ENCODE measurements at regions not wholly inside any gene's neighbourhood (a gene's known extent, or its start where the extent isn't known, plus 50 kb on each side); places are given as distances from the start of the nearest gene placed in this dataset.

GRCh38 chr17:77725846-77726245, 232.7 kb upstream of the TNRC6C start:
- Histone ChIP-seq H3K9me3 (ENCODE audit: control extremely low read depth in 1 of 5, control insufficient read depth in 4 of 5, insufficient read depth in 2 of 5, low read depth in 1 of 5, low read length in 4 of 5) (peaks cover 0 to 5% (median 0%) of the 10 kb centered on the region in 5 experiments), H3K4me3 (ENCODE audit: control insufficient read depth in 1 of 7, extremely low read depth in 1 of 7, insufficient read depth in 4 of 7, low read depth in 2 of 7, low read length in 6 of 7) (no peak overlapping the region), H3K36me3 (ENCODE audit: control insufficient read depth in 4 of 4, insufficient read depth in 4 of 4, low read length in 3 of 4) (no peaks in the 10 kb centered on the region), H3K4me1 (ENCODE audit: control extremely low read depth in 1 of 4, control insufficient read depth in 4 of 4, insufficient read depth in 4 of 4, low read length in 3 of 4) (peaks cover 0 to 2% (median 0%) of the 10 kb centered on the region in 4 experiments), H3K27me3 (replicated peaks in 2 of 5; ENCODE audit: control insufficient read depth in 4 of 5, insufficient read depth in 5 of 5, low read length in 4 of 5) (no peaks in the 10 kb centered on the region), H3K27ac (ENCODE audit: insufficient read depth in 1 of 2, low read depth in 1 of 2, low read length in 2 of 2, poor library complexity in 1 of 2, severe bottlenecking in 2 of 2) (no peak overlapping the region)
- POLR2A ChIA-PET = interaction anchor here (0.8 kb wide), 1 partner anchor 16 kb away, joined by 4 read pairs; no protein-coding TSS in a partner anchor
- CTCF ChIA-PET = interaction anchor here (0.7 kb wide), 1 partner anchor 9 kb away, joined by 4 read pairs; no protein-coding TSS in a partner anchor
- DNase-seq = no peak
- 100% methylated on average over 5 of the region's 5 CpGs for WGBS (ENCODE audit: insufficient coverage)

- Histone ChIP-seq H3K4me1 (ENCODE audit: control extremely low read depth in 1 of 4, control insufficient read depth in 4 of 4, insufficient read depth in 4 of 4, low read length in 3 of 4) (peaks cover 0 to 2% (median 0%) of the 10 kb centered on the region in 4 experiments), H3K36me3 (ENCODE audit: control insufficient read depth in 4 of 4, insufficient read depth in 4 of 4, low read length in 3 of 4) (no peaks in the 10 kb centered on the region), H3K9me3 (ENCODE audit: control extremely low read depth in 1 of 5, control insufficient read depth in 4 of 5, insufficient read depth in 2 of 5, low read depth in 1 of 5, low read length in 4 of 5) (peaks cover 0 to 10% (median 0%) of the 10 kb centered on the region in 5 experiments), H3K4me3 (ENCODE audit: control insufficient read depth in 1 of 7, extremely low read depth in 1 of 7, insufficient read depth in 4 of 7, low read depth in 2 of 7, low read length in 6 of 7) (no peak overlapping the region), H3K27ac (ENCODE audit: insufficient read depth in 1 of 2, low read depth in 1 of 2, low read length in 2 of 2, poor library complexity in 1 of 2, severe bottlenecking in 2 of 2) (no peak overlapping the region), H3K27me3 (replicated peaks in 2 of 5; ENCODE audit: control insufficient read depth in 4 of 5, insufficient read depth in 5 of 5, low read length in 4 of 5) (no peaks in the 10 kb centered on the region)
- ChIA-PET CTCF (no interaction called here), POLR2A (interaction anchor here (0.6 to 0.8 kb wide), 2 partner anchors 16 to 744 kb away, joined by 4 read pairs; no protein-coding TSS in a partner anchor)
- WGBS (ENCODE audit: insufficient coverage) = 88% methylated on average over 3 of the region's 4 CpGs
- DNase-seq = no peak
Measured at GRCh38 chr17:77726549-77727006, 231.9 kb upstream of the TNRC6C start.

- Histone ChIP-seq H3K9me3 (ENCODE audit: control extremely low read depth in 1 of 5, control insufficient read depth in 4 of 5, insufficient read depth in 2 of 5, low read depth in 1 of 5, low read length in 4 of 5) (peaks cover 0 to 15% (median 0%) of the 10 kb centered on the region in 5 experiments), H3K36me3 (ENCODE audit: control insufficient read depth in 4 of 4, insufficient read depth in 4 of 4, low read length in 3 of 4) (no peaks in the 10 kb centered on the region), H3K4me1 (ENCODE audit: control extremely low read depth in 1 of 4, control insufficient read depth in 4 of 4, insufficient read depth in 4 of 4, low read length in 3 of 4) (peaks cover 0 to 2% (median 0%) of the 10 kb centered on the region in 4 experiments), H3K4me3 (ENCODE audit: control insufficient read depth in 1 of 7, extremely low read depth in 1 of 7, insufficient read depth in 4 of 7, low read depth in 2 of 7, low read length in 6 of 7) (no peak overlapping the region), H3K27ac (ENCODE audit: insufficient read depth in 1 of 2, low read depth in 1 of 2, low read length in 2 of 2, poor library complexity in 1 of 2, severe bottlenecking in 2 of 2) (no peak overlapping the region), H3K27me3 (replicated peaks in 2 of 5; ENCODE audit: control insufficient read depth in 4 of 5, insufficient read depth in 5 of 5, low read length in 4 of 5) (no peaks in the 10 kb centered on the region)
- POLR2A ChIA-PET = interaction anchor here (0.6 kb wide), 1 partner anchor 37 kb away, joined by 3 read pairs; no protein-coding TSS in a partner anchor
- CTCF ChIA-PET = no interaction called here
- 100% methylated on average over 3 of the region's 17 CpGs for WGBS (ENCODE audit: insufficient coverage)
- DNase-seq = no peak
Measured at GRCh38 chr17:77727037-77727615, 231.4 kb upstream of the TNRC6C start.

- H3K4me3 ChIP-seq (ENCODE audit: control insufficient read depth in 1 of 7, extremely low read depth in 1 of 7, insufficient read depth in 4 of 7, low read depth in 2 of 7, low read length in 6 of 7) = no peak overlapping the region
Measured at GRCh38 chr17:77728474-77728795, 230.1 kb upstream of the TNRC6C start.

GRCh38 chr17:77728871-77729270, 229.6 kb upstream of the TNRC6C start:
- no peak for DNase-seq
- Histone ChIP-seq H3K4me1 (ENCODE audit: control extremely low read depth in 1 of 4, control insufficient read depth in 4 of 4, insufficient read depth in 4 of 4, low read length in 3 of 4) (peaks cover 0 to 2% (median 0%) of the 10 kb centered on the region in 4 experiments), H3K27ac (ENCODE audit: insufficient read depth in 1 of 2, low read depth in 1 of 2, low read length in 2 of 2, poor library complexity in 1 of 2, severe bottlenecking in 2 of 2) (no peak overlapping the region), H3K36me3 (ENCODE audit: control insufficient read depth in 4 of 4, insufficient read depth in 4 of 4, low read length in 3 of 4) (no peaks in the 10 kb centered on the region), H3K4me3 (ENCODE audit: control insufficient read depth in 1 of 7, extremely low read depth in 1 of 7, insufficient read depth in 4 of 7, low read depth in 2 of 7, low read length in 6 of 7) (no peak overlapping the region), H3K9me3 (ENCODE audit: control extremely low read depth in 1 of 5, control insufficient read depth in 4 of 5, insufficient read depth in 2 of 5, low read depth in 1 of 5, low read length in 4 of 5) (peaks cover 0 to 26% (median 11%) of the 10 kb centered on the region in 5 experiments), H3K27me3 (replicated peaks in 2 of 5; ENCODE audit: control insufficient read depth in 4 of 5, insufficient read depth in 5 of 5, low read length in 4 of 5) (no peaks in the 10 kb centered on the region)
- ChIA-PET CTCF (no interaction called here), POLR2A (no interaction called here)
- 94% methylated on average over 6 of the region's 7 CpGs for WGBS (ENCODE audit: insufficient coverage)

More at GRCh38 chr17:77728474-77728795, 230.1 kb upstream of the TNRC6C start:
- H3K36me3 ChIP-seq (ENCODE audit: control insufficient read depth in 4 of 4, insufficient read depth in 4 of 4, low read length in 3 of 4) = no peaks in the 10 kb centered on the region
- no peak for DNase-seq
- peaks cover 0 to 22% (median 8%) of the 10 kb centered on the region in 5 experiments for H3K9me3 ChIP-seq (ENCODE audit: control extremely low read depth in 1 of 5, control insufficient read depth in 4 of 5, insufficient read depth in 2 of 5, low read depth in 1 of 5, low read length in 4 of 5)
- H3K27me3 ChIP-seq (replicated peaks in 2 of 5; ENCODE audit: control insufficient read depth in 4 of 5, insufficient read depth in 5 of 5, low read length in 4 of 5) = no peaks in the 10 kb centered on the region
- H3K27ac ChIP-seq (ENCODE audit: insufficient read depth in 1 of 2, low read depth in 1 of 2, low read length in 2 of 2, poor library complexity in 1 of 2, severe bottlenecking in 2 of 2) = no peak overlapping the region
- WGBS (ENCODE audit: insufficient coverage) = 100% methylated on average over 2 of the region's 2 CpGs
- ChIA-PET POLR2A (no interaction called here), CTCF (no interaction called here)
- H3K4me1 ChIP-seq (ENCODE audit: control extremely low read depth in 1 of 4, control insufficient read depth in 4 of 4, insufficient read depth in 4 of 4, low read length in 3 of 4) = peaks cover 0 to 2% (median 0%) of the 10 kb centered on the region in 4 experiments

GRCh38 chr17:77729587-77729986, 228.9 kb upstream of the TNRC6C start:
- DNase-seq = no peak
- H3K27ac ChIP-seq (ENCODE audit: insufficient read depth in 1 of 2, low read depth in 1 of 2, low read length in 2 of 2, poor library complexity in 1 of 2, severe bottlenecking in 2 of 2) = no peak overlapping the region
- peaks cover 0 to 7% (median 2%) of the 10 kb centered on the region in 4 experiments for H3K4me1 ChIP-seq (ENCODE audit: control extremely low read depth in 1 of 4, control insufficient read depth in 4 of 4, insufficient read depth in 4 of 4, low read length in 3 of 4)
- POLR2A ChIA-PET = no interaction called here
- no peak overlapping the region for H3K4me3 ChIP-seq (ENCODE audit: control insufficient read depth in 1 of 7, extremely low read depth in 1 of 7, insufficient read depth in 4 of 7, low read depth in 2 of 7, low read length in 6 of 7)
- H3K9me3 ChIP-seq (ENCODE audit: control extremely low read depth in 1 of 5, control insufficient read depth in 4 of 5, insufficient read depth in 2 of 5, low read depth in 1 of 5, low read length in 4 of 5) = peaks cover 0 to 26% (median 11%) of the 10 kb centered on the region in 5 experiments
- no peaks in the 10 kb centered on the region for H3K36me3 ChIP-seq (ENCODE audit: control insufficient read depth in 4 of 4, insufficient read depth in 4 of 4, low read length in 3 of 4)
- WGBS (ENCODE audit: insufficient coverage) = 89% methylated on average over 4 of the region's 4 CpGs
- CTCF ChIA-PET = no interaction called here
- no peaks in the 10 kb centered on the region for H3K27me3 ChIP-seq (replicated peaks in 2 of 5; ENCODE audit: control insufficient read depth in 4 of 5, insufficient read depth in 5 of 5, low read length in 4 of 5)

GRCh38 chr17:77730376-77730775, 228.1 kb upstream of the TNRC6C start:
- ChIA-PET POLR2A (no interaction called here), CTCF (no interaction called here)
- peaks cover 0 to 15% (median 5%) of the 10 kb centered on the region in 4 experiments for H3K4me1 ChIP-seq (ENCODE audit: control extremely low read depth in 1 of 4, control insufficient read depth in 4 of 4, insufficient read depth in 4 of 4, low read length in 3 of 4)
- H3K36me3 ChIP-seq (ENCODE audit: control insufficient read depth in 4 of 4, insufficient read depth in 4 of 4, low read length in 3 of 4) = no peaks in the 10 kb centered on the region
- H3K27ac ChIP-seq (ENCODE audit: insufficient read depth in 1 of 2, low read depth in 1 of 2, low read length in 2 of 2, poor library complexity in 1 of 2, severe bottlenecking in 2 of 2) = no peak overlapping the region
- peaks cover 0 to 26% (median 11%) of the 10 kb centered on the region in 5 experiments for H3K9me3 ChIP-seq (ENCODE audit: control extremely low read depth in 1 of 5, control insufficient read depth in 4 of 5, insufficient read depth in 2 of 5, low read depth in 1 of 5, low read length in 4 of 5)
- no peak overlapping the region for H3K4me3 ChIP-seq (ENCODE audit: control insufficient read depth in 1 of 7, extremely low read depth in 1 of 7, insufficient read depth in 4 of 7, low read depth in 2 of 7, low read length in 6 of 7)
- no peak for DNase-seq
- no peaks in the 10 kb centered on the region for H3K27me3 ChIP-seq (replicated peaks in 2 of 5; ENCODE audit: control insufficient read depth in 4 of 5, insufficient read depth in 5 of 5, low read length in 4 of 5)
